Natural killer cell (primary cell): ENCODE measurements at regions not wholly inside any gene's neighbourhood (a gene's known extent, or its start where the extent isn't known, plus 50 kb on each side); places are given as distances from the start of the nearest gene placed in this dataset.

Source experiments
- ATAC-seq, 3 donors: fragments of 150-1000 bp in 2 of 3; fragments of 200-7000 bp in 1 of 3; cut with Tn5 transposase; 1 replicate in 1 of 3; 2 replicates in 2 of 3; pipeline ENCODE4 v1.10.0; 2021; ENCODE audit warnings: mild to moderate bottlenecking in 2 of 3, moderate library complexity in 2 of 3
- DNase-seq, 2 donors: peaks; one replicate each; pipeline versions ENCODE4 v3.0.0 to v3.0.0-alpha.2; 2013 to 2021; ENCODE audit warnings: mixed read lengths in 1 of 2
- H3K27ac ChIP-seq: one replicate; pipeline ENCODE4 v1.5.1; 2013; ENCODE audit warnings: mild to moderate bottlenecking, low read length
- H3K27me3 ChIP-seq: one replicate; pipeline ENCODE4 v1.6.1; 2013; ENCODE audit warnings: low read length; ENCODE audit not compliant: control insufficient read depth, insufficient read depth
- H3K36me3 ChIP-seq: one replicate; pipeline ENCODE4 v1.6.1; 2013; ENCODE audit warnings: low read length; ENCODE audit not compliant: control insufficient read depth, insufficient read depth
- H3K4me1 ChIP-seq: one replicate; pipeline ENCODE4 v1.6.1; 2013; ENCODE audit warnings: low read length; ENCODE audit not compliant: control insufficient read depth, insufficient read depth
- H3K4me3 ChIP-seq: one replicate; pipeline ENCODE4 v1.5.1; 2013; ENCODE audit warnings: low read length
- H3K9me3 ChIP-seq: one replicate; pipeline ENCODE4 v1.6.1; 2013; ENCODE audit warnings: low read length; ENCODE audit not compliant: control insufficient read depth, insufficient read depth
- H3K27ac Mint-ChIP-seq, 2 donors: one replicate each; pipeline ENCODE4 v1.8.0; 2022; ENCODE audit warnings: mild to moderate bottlenecking in 2 of 2, mixed read lengths in 2 of 2, moderate library complexity in 1 of 2
- H3K27me3 Mint-ChIP-seq, 2 donors: one replicate each; pipeline ENCODE4 v1.8.0; 2022; ENCODE audit warnings: low read depth in 2 of 2, mixed read lengths in 2 of 2
- H3K36me3 Mint-ChIP-seq: one replicate; pipeline ENCODE4 v1.8.0; 2022; ENCODE audit warnings: mixed read lengths
- H3K4me1 Mint-ChIP-seq, 2 donors: one replicate each; pipeline ENCODE4 v1.8.0; 2022; ENCODE audit warnings: mixed read lengths in 2 of 2
- H3K4me3 Mint-ChIP-seq: one replicate; pipeline ENCODE4 v1.8.0; 2022; ENCODE audit warnings: mild to moderate bottlenecking, moderate library complexity, mixed read lengths
- H3K9me3 Mint-ChIP-seq, 2 donors: one replicate each; pipeline ENCODE4 v1.8.0; 2022; ENCODE audit warnings: mixed read lengths in 2 of 2
- CTCF ChIP-seq: fragments of 200-600 bp; IDR thresholded peaks from one replicate; pipeline ENCODE4 v1.8.0; 2022; ENCODE audit warnings: antibody characterized with exemption
- WGBS: methylation state at CpG from one replicate; pipeline ENCODE4 v1.1.7; 2013; ENCODE audit warnings: missing lambda C conversion rate; ENCODE audit not compliant: insufficient coverage; 5-methylcytosine and 5-hydroxymethylcytosine counted together
- intact Hi-C: fragments of 100-400 bp; cut with micrococcal nuclease; formaldehyde crosslinking; loops from one replicate; pipeline ENCODE4 v1.14.2; 2022

GRCh38 chr2:125185691-125186270 lies 1160.7 kb downstream of the CNTNAP5 start:
- ATAC-seq (no peak), DNase-seq (no peak)
- H3K4me3 Mint-ChIP-seq, result no peak overlapping the region
- 68% methylated on average over 5 of the region's 5 CpGs for whole genome bisulfite sequencing
- peaks cover 15% of the 10 kb centered on the region for H3K36me3 Mint-ChIP-seq
- H3K4me1 Mint-ChIP-seq, result no peaks in the 10 kb centered on the region
- H3K4me3 ChIP-seq, result no peak overlapping the region
- H3K4me1 ChIP-seq, result no peaks in the 10 kb centered on the region
- H3K9me3 Mint-ChIP-seq, result peaks cover 13 to 34% of the 10 kb centered on the region in 2 donors
- intact Hi-C loops, result no loop called here
- H3K27me3 Mint-ChIP-seq, result no peaks in the 10 kb centered on the region
- no peaks in the 10 kb centered on the region for H3K27me3 ChIP-seq
- TF ChIP-seq CTCF, result no peak
- H3K27ac ChIP-seq, result no peak overlapping the region
- no peaks in the 10 kb centered on the region for H3K36me3 ChIP-seq
- H3K27ac Mint-ChIP-seq, result no peak overlapping the region
- peaks cover 8% of the 10 kb centered on the region for H3K9me3 ChIP-seq

GRCh38 chr2:125207431-125207830 lies 1182.3 kb downstream of the CNTNAP5 start:
- no peaks in the 10 kb centered on the region for H3K36me3 Mint-ChIP-seq
- no peak overlapping the region for H3K4me3 Mint-ChIP-seq
- Histone ChIP-seq H3K36me3 (no peaks in the 10 kb centered on the region), H3K4me1 (no peaks in the 10 kb centered on the region), H3K4me3 (no peak overlapping the region), H3K27ac (no peak overlapping the region), H3K9me3 (no peaks in the 10 kb centered on the region), H3K27me3 (no peaks in the 10 kb centered on the region)
- ATAC-seq (no peak), DNase-seq (no peak)
- no peaks in the 10 kb centered on the region for H3K27me3 Mint-ChIP-seq
- 83% methylated on average over 3 of the region's 3 CpGs for WGBS
- H3K4me1 Mint-ChIP-seq, result no peaks in the 10 kb centered on the region
- no peak for TF ChIP-seq CTCF
- H3K27ac Mint-ChIP-seq, result no peak overlapping the region
- intact Hi-C loops, result no loop called here
- H3K9me3 Mint-ChIP-seq, result peaks cover 6 to 28% of the 10 kb centered on the region in 2 donors

- Mint-ChIP-seq H3K36me3 (no peaks in the 10 kb centered on the region), H3K9me3 (peaks cover 19 to 56% of the 10 kb centered on the region in 2 donors), H3K27ac (no peak overlapping the region), H3K27me3 (no peaks in the 10 kb centered on the region), H3K4me3 (no peak overlapping the region), H3K4me1 (no peaks in the 10 kb centered on the region)
- intact Hi-C loops, result no loop called here
- peaks cover 5% of the 10 kb centered on the region for H3K9me3 ChIP-seq
- no peaks in the 10 kb centered on the region for H3K27me3 ChIP-seq
- no peak for TF ChIP-seq CTCF
- no peaks in the 10 kb centered on the region for H3K4me1 ChIP-seq
- H3K36me3 ChIP-seq, result no peaks in the 10 kb centered on the region
- ATAC-seq (no peak), DNase-seq (no peak)
- H3K4me3 ChIP-seq, result no peak overlapping the region
- no peak overlapping the region for H3K27ac ChIP-seq
Observed at GRCh38 chr2:125216321-125216720, 1191.2 kb downstream of the CNTNAP5 start.

GRCh38 chr2:125224188-125224587 lies 1199.1 kb downstream of the CNTNAP5 start:
- ATAC-seq (no peak), DNase-seq (no peak)
- H3K27ac ChIP-seq, result no peak overlapping the region
- Mint-ChIP-seq H3K27me3 (no peaks in the 10 kb centered on the region), H3K27ac (no peak overlapping the region), H3K9me3 (peaks cover 9 to 26% of the 10 kb centered on the region in 2 donors), H3K4me1 (no peaks in the 10 kb centered on the region), H3K36me3 (no peaks in the 10 kb centered on the region), H3K4me3 (no peak overlapping the region)
- H3K4me1 ChIP-seq, result no peaks in the 10 kb centered on the region
- no peak for TF ChIP-seq CTCF
- intact Hi-C loops, result no loop called here
- H3K36me3 ChIP-seq, result no peaks in the 10 kb centered on the region
- WGBS, result 85% methylated on average over 6 of the region's 6 CpGs
- H3K9me3 ChIP-seq, result peaks cover 27% of the 10 kb centered on the region
- H3K27me3 ChIP-seq, result no peaks in the 10 kb centered on the region
- no peak overlapping the region for H3K4me3 ChIP-seq
